H9 (cell line): ENCODE measurements at regions not wholly inside any gene's neighbourhood (a gene's known extent, or its start where the extent isn't known, plus 50 kb on each side); places are given as distances from the start of the nearest gene placed in this dataset.

ENCODE experiments used
- DNase-seq: peaks from one replicate; pipeline ENCODE4 v3.0.0-alpha.2; 2017
- H2AFZ ChIP-seq: one replicate; pipeline ENCODE4 v1.6.1; 2013; ENCODE audit warnings: mild to moderate bottlenecking, low read length, control low read depth, moderate library complexity
- H2AK5ac ChIP-seq: 2 replicates; pipeline ENCODE4 v1.6.1; 2013; ENCODE audit warnings: low read length, control low read depth, mixed read lengths; ENCODE audit not compliant: insufficient read length
- H2BK120ac ChIP-seq: one replicate; pipeline ENCODE4 v1.6.1; 2013; ENCODE audit warnings: low read depth, mild to moderate bottlenecking, low read length, control low read depth, inconsistent platforms; ENCODE audit not compliant: poor library complexity, severe bottlenecking
- H2BK12ac ChIP-seq: 2 replicates; pipeline ENCODE4 v1.6.1; 2013; ENCODE audit warnings: low read length, control low read depth, mixed read lengths, low read depth; ENCODE audit not compliant: insufficient read length
- H2BK15ac ChIP-seq: 2 replicates; pipeline ENCODE4 v1.6.1; 2013; ENCODE audit warnings: low read depth, low read length, control low read depth
- H2BK20ac ChIP-seq: one replicate; pipeline ENCODE4 v1.6.1; 2013; ENCODE audit warnings: low read depth, mild to moderate bottlenecking, low read length, control low read depth, inconsistent platforms; ENCODE audit not compliant: poor library complexity, severe bottlenecking
- H2BK5ac ChIP-seq: 2 replicates; pipeline ENCODE4 v1.6.1; 2013; ENCODE audit warnings: low read length, control low read depth, mixed read lengths; ENCODE audit not compliant: insufficient read length
- H3K14ac ChIP-seq: 2 replicates; pipeline ENCODE4 v1.6.1; 2013; ENCODE audit warnings: low read length, control low read depth; ENCODE audit not compliant: insufficient read depth
- H3K18ac ChIP-seq: 2 replicates; pipeline ENCODE4 v1.6.1; 2013; ENCODE audit warnings: low read depth, mild to moderate bottlenecking, mixed read lengths, low read length, control low read depth; ENCODE audit not compliant: insufficient read length
- H3K23ac ChIP-seq: 2 replicates; pipeline ENCODE4 v1.6.1; 2013; ENCODE audit warnings: low read length, control low read depth, mixed read lengths, low read depth; ENCODE audit not compliant: insufficient read length
- H3K23me2 ChIP-seq: 2 replicates; pipeline ENCODE4 v1.6.1; 2013; ENCODE audit warnings: low read depth, mild to moderate bottlenecking, mixed read lengths, low read length, control low read depth; ENCODE audit not compliant: insufficient read length, poor library complexity, severe bottlenecking
- H3K27ac ChIP-seq: 2 replicates; pipeline ENCODE4 v1.5.1; 2013; ENCODE audit warnings: low read length, control low read depth, mixed read lengths, low read depth; ENCODE audit not compliant: insufficient read length
- H3K27me3 ChIP-seq: 2 replicates; pipeline ENCODE4 v1.6.1; 2013; ENCODE audit warnings: low read length, control low read depth, inconsistent platforms; ENCODE audit not compliant: insufficient read depth
- H3K4ac ChIP-seq: 2 replicates; pipeline ENCODE4 v1.6.1; 2013; ENCODE audit warnings: low read depth, mild to moderate bottlenecking, control low read depth, inconsistent platforms, low read length, moderate library complexity
- H3K4me1 ChIP-seq: 2 replicates; pipeline ENCODE4 v1.6.1; 2013; ENCODE audit warnings: low read length, control low read depth, inconsistent platforms; ENCODE audit not compliant: insufficient read depth
- H3K4me2 ChIP-seq: 2 replicates; pipeline ENCODE4 v1.6.1; 2013; ENCODE audit warnings: low read length, control low read depth, mixed read lengths; ENCODE audit not compliant: insufficient read length, insufficient read depth
- H3K56ac ChIP-seq: 2 replicates; pipeline ENCODE4 v1.6.1; 2013; ENCODE audit warnings: low read depth, mild to moderate bottlenecking, mixed read lengths, low read length, control low read depth; ENCODE audit not compliant: insufficient read length
- H3K79me1 ChIP-seq: 2 replicates; pipeline ENCODE4 v1.6.1; 2013; ENCODE audit warnings: low read depth, mild to moderate bottlenecking, moderate library complexity, low read length, control low read depth, inconsistent platforms; ENCODE audit not compliant: insufficient read depth, poor library complexity, severe bottlenecking
- H3K79me2 ChIP-seq: 2 replicates; pipeline ENCODE4 v1.6.1; 2013; ENCODE audit warnings: low read length, control low read depth, inconsistent platforms; ENCODE audit not compliant: insufficient read depth
- H3K9ac ChIP-seq: 2 replicates; pipeline ENCODE4 v1.6.1; 2013; ENCODE audit warnings: low read length, control low read depth, mixed read lengths; ENCODE audit not compliant: insufficient read length; ENCODE audit errors: extremely low read depth
- H3K9me3 ChIP-seq: one replicate; pipeline ENCODE4 v1.6.1; 2013; ENCODE audit warnings: low read depth, low read length, inconsistent platforms; ENCODE audit not compliant: control insufficient read depth
- H3T11ph ChIP-seq: one replicate; pipeline ENCODE4 v1.6.1; 2013; ENCODE audit warnings: mild to moderate bottlenecking, low read length, control low read depth, inconsistent platforms
- H4K20me1 ChIP-seq: one replicate; pipeline ENCODE4 v1.6.1; 2013; ENCODE audit not compliant: control insufficient read depth, insufficient read length, insufficient read depth
- H4K5ac ChIP-seq: 2 replicates; pipeline ENCODE4 v1.6.1; 2013; ENCODE audit warnings: low read depth, mild to moderate bottlenecking, mixed read lengths, low read length, control low read depth; ENCODE audit not compliant: insufficient read length
- H4K8ac ChIP-seq: replicated peaks from 2 replicates; pipeline ENCODE4 v1.6.1; 2013; ENCODE audit warnings: low read length, control low read depth, mixed read lengths, low read depth; ENCODE audit not compliant: insufficient read length
- H4K91ac ChIP-seq: 2 replicates; pipeline ENCODE4 v1.6.1; 2013; ENCODE audit warnings: low read depth, mild to moderate bottlenecking, moderate library complexity, mixed read lengths, low read length, control low read depth; ENCODE audit not compliant: insufficient read length
- H3K27ac Mint-ChIP-seq, 3 experiments: 2 replicates in 2 of 3; 3 replicates in 1 of 3; pipeline ENCODE4 v1.8.0; 2020 to 2021; ENCODE audit warnings: mixed read lengths in 3 of 3, mild to moderate bottlenecking in 1 of 3, moderate library complexity in 1 of 3
- H3K27me3 Mint-ChIP-seq: 2 replicates; pipeline ENCODE4 v1.8.0; 2021; ENCODE audit warnings: low read depth, mild to moderate bottlenecking, moderate library complexity, mixed read lengths
- H3K36me3 Mint-ChIP-seq, 3 experiments: 2 replicates in 2 of 3; 3 replicates in 1 of 3; pipeline ENCODE4 v1.8.0; 2020 to 2021; ENCODE audit warnings: low read depth in 3 of 3, mixed read lengths in 3 of 3; ENCODE audit not compliant: insufficient read depth in 1 of 3
- H3K4me1 Mint-ChIP-seq, 2 experiments: 2 replicates each; pipeline ENCODE4 v1.8.0; 2020; ENCODE audit warnings: mixed read lengths in 2 of 2
- H3K4me3 Mint-ChIP-seq, 2 experiments: 2 replicates in 1 of 2; 3 replicates in 1 of 2; pipeline ENCODE4 v1.8.0; 2020 to 2021; ENCODE audit warnings: mild to moderate bottlenecking in 2 of 2, mixed read lengths in 2 of 2, moderate library complexity in 1 of 2
- H3K9me3 Mint-ChIP-seq, 2 experiments: 2 replicates in 1 of 2; 3 replicates in 1 of 2; pipeline ENCODE4 v1.8.0; 2020; ENCODE audit warnings: mild to moderate bottlenecking in 2 of 2, mixed read lengths in 2 of 2, moderate library complexity in 1 of 2
- CTCF ChIP-seq: fragments of 200-600 bp; sonication (generic); conservative IDR thresholded peaks from 3 replicates; pipeline ENCODE4 v1.8.0; 2021; ENCODE audit warnings: antibody characterized with exemption, mild to moderate bottlenecking

GRCh38 chr6:139702706-139703105 lies 328.3 kb upstream of the CITED2 start:
- no peaks in the 10 kb centered on the region for H3K27me3 Mint-ChIP-seq
- Histone ChIP-seq H2BK5ac (no peak overlapping the region), H3K18ac (no peak overlapping the region), H3K79me2 (no peaks in the 10 kb centered on the region), H3K23ac (no peak overlapping the region), H3K14ac (no peak overlapping the region), H3K4me1 (no peaks in the 10 kb centered on the region), H4K20me1 (no peaks in the 10 kb centered on the region), H3K27me3 (no peaks in the 10 kb centered on the region), H3K27ac (no peak overlapping the region), H2AFZ (no peak overlapping the region), H3K79me1 (no peaks in the 10 kb centered on the region), H4K8ac (no peak overlapping the region), H3T11ph (no peak overlapping the region), H2BK120ac (no peak overlapping the region), H3K23me2 (no peaks in the 10 kb centered on the region), H4K91ac (no peak overlapping the region), H3K56ac (no peak overlapping the region), H3K4ac (no peak overlapping the region), H2BK12ac (no peak overlapping the region), H3K4me2 (no peak overlapping the region), H2AK5ac (no peak overlapping the region), H3K9me3 (no peaks in the 10 kb centered on the region), H2BK15ac (no peak overlapping the region), H4K5ac (no peak overlapping the region), H2BK20ac (no peak overlapping the region), H3K9ac (no peak overlapping the region)
- peaks cover 3 to 4% of the 10 kb centered on the region in 2 experiments; a peak in 3 of 5 replicates for H3K9me3 Mint-ChIP-seq
- H3K4me1 Mint-ChIP-seq = no peaks in the 10 kb centered on the region
- TF ChIP-seq CTCF = no peak
- H3K4me3 Mint-ChIP-seq = no peak overlapping the region
- H3K36me3 Mint-ChIP-seq = peaks cover 0 to 9% (median 1%) of the 10 kb centered on the region in 3 experiments; a peak in 4 of 7 replicates
- DNase-seq = no peak
- H3K27ac Mint-ChIP-seq = no peak overlapping the region
